ENCODE measurements at regions not wholly inside any gene's neighbourhood (a gene's known extent, or its start where the extent isn't known, plus 50 kb on each side); places are given as distances from the start of the nearest gene placed in this dataset.

GRCh38 chr4:173782660-173783059 lies 252.6 kb upstream of the HAND2 start:
- TF ChIP-seq CTCF (IDR thresholded peaks at IDR 0.05) (no peak), POLR2A (IDR thresholded peaks at IDR 0.05) (no peak)
